ENCODE measurements at regions not wholly inside any gene's neighbourhood (a gene's known extent, or its start where the extent isn't known, plus 50 kb on each side); places are given as distances from the start of the nearest gene placed in this dataset.

GRCh38 chr4:32624943-32625603 is 1904.9 kb downstream of the PCDH7 start:
- Histone ChIP-seq H3K4me1 (ENCODE audit: low read depth) (no peaks in the 10 kb centered on the region), H3K27me3 (no peaks in the 10 kb centered on the region), H3K4me3 (no peak overlapping the region), H3K9me3 (ENCODE audit: low read depth) (no peaks in the 10 kb centered on the region), H3K36me3 (no peaks in the 10 kb centered on the region), H3K27ac (no peak overlapping the region)
- DNase-seq (ENCODE audit: low read depth in 1 of 2, low spot score in 1 of 2), result peak in 1 of 2 donors; percentile 1
- no peak for TF ChIP-seq CTCF (IDR thresholded peaks at IDR 0.05; ENCODE audit: low read depth, low read length)

GRCh38 chr4:32625687-32626337 is 1905.6 kb downstream of the PCDH7 start:
- Histone ChIP-seq H3K9me3 (ENCODE audit: low read depth) (no peaks in the 10 kb centered on the region), H3K4me1 (ENCODE audit: low read depth) (no peaks in the 10 kb centered on the region), H3K36me3 (no peaks in the 10 kb centered on the region), H3K4me3 (no peak overlapping the region), H3K27ac (no peak overlapping the region), H3K27me3 (no peaks in the 10 kb centered on the region)
- TF ChIP-seq CTCF (IDR thresholded peaks at IDR 0.05; ENCODE audit: low read depth, low read length), result no peak
- DNase-seq (ENCODE audit: low read depth in 1 of 2, low spot score in 1 of 2), result no peak

GRCh38 chr4:32631831-32632230 is 1911.7 kb downstream of the PCDH7 start:
- no peak for DNase-seq (ENCODE audit: low read depth in 1 of 2, low spot score in 1 of 2)
- H3K36me3 ChIP-seq, result no peaks in the 10 kb centered on the region
- H3K4me3 ChIP-seq, result no peak overlapping the region
- no peaks in the 10 kb centered on the region for H3K4me1 ChIP-seq (ENCODE audit: low read depth)
- no peaks in the 10 kb centered on the region for H3K9me3 ChIP-seq (ENCODE audit: low read depth)
- no peak for TF ChIP-seq CTCF (IDR thresholded peaks at IDR 0.05; ENCODE audit: low read depth, low read length)
- no peak overlapping the region for H3K27ac ChIP-seq
- H3K27me3 ChIP-seq, result no peaks in the 10 kb centered on the region

- no peak overlapping the region for H3K4me3 ChIP-seq
- H3K36me3 ChIP-seq, result no peaks in the 10 kb centered on the region
- H3K9me3 ChIP-seq (ENCODE audit: low read depth), result no peaks in the 10 kb centered on the region
- no peak for DNase-seq (ENCODE audit: low read depth in 1 of 2, low spot score in 1 of 2)
- H3K27ac ChIP-seq, result no peak overlapping the region
- TF ChIP-seq CTCF (IDR thresholded peaks at IDR 0.05; ENCODE audit: low read depth, low read length), result no peak
- H3K27me3 ChIP-seq, result no peaks in the 10 kb centered on the region
- H3K4me1 ChIP-seq (ENCODE audit: low read depth), result no peaks in the 10 kb centered on the region
Observed at GRCh38 chr4:32633421-32633820, 1913.3 kb downstream of the PCDH7 start.

GRCh38 chr4:32645653-32646052 is 1925.5 kb downstream of the PCDH7 start:
- DNase-seq (ENCODE audit: low read depth in 1 of 2, low spot score in 1 of 2), result no peak

More at GRCh38 chr4:32645653-32646052, 1925.5 kb downstream of the PCDH7 start:
- no peaks in the 10 kb centered on the region for H3K27me3 ChIP-seq
- no peak for TF ChIP-seq CTCF (IDR thresholded peaks at IDR 0.05; ENCODE audit: low read depth, low read length)
- no peak overlapping the region for H3K4me3 ChIP-seq
- no peaks in the 10 kb centered on the region for H3K9me3 ChIP-seq (ENCODE audit: low read depth)
- H3K36me3 ChIP-seq, result no peaks in the 10 kb centered on the region
- H3K27ac ChIP-seq, result no peak overlapping the region
- H3K4me1 ChIP-seq (ENCODE audit: low read depth), result no peaks in the 10 kb centered on the region
